HepG2 (cell line): ENCODE measurements at regions not wholly inside any gene's neighbourhood (a gene's known extent, or its start where the extent isn't known, plus 50 kb on each side); places are given as distances from the start of the nearest gene placed in this dataset.

ENCODE experiments used
- ATAC-seq: fragments of 200-7000 bp; cut with Tn5 transposase; 3 replicates; pipeline ENCODE4 v1.9.1; 2020; ENCODE audit warnings: mild to moderate bottlenecking, moderate library complexity
- BruUV-seq: library from RNA; stranded (reverse); fragments of 400-500 nt; replicated peaks from 2 replicates; lab custom pipeline; 2021; lab: Mats Ljungman, UMichigan
- CTCF ChIA-PET: fragments of 300-600 bp; formaldehyde crosslinking; extraction: SDS; loops from one replicate; lab custom pipeline; 2021; ENCODE audit warnings: low total read pairs, inconsistent platforms, low intra/inter-chr PET ratio; lab: Yijun Ruan, JAX
- POLR2A ChIA-PET: fragments of 350-600 bp; sonication (Branson Sonifier 250); formaldehyde crosslinking; loops from one replicate; lab custom pipeline; 2020; ENCODE audit warnings: antibody characterized with exemption, inconsistent platforms; lab: Yijun Ruan, JAX
- DNase-seq: peaks from one replicate; pipeline ENCODE4 v3.0.0-alpha.2; 2015; ENCODE audit warnings: low spot score
- FAIRE-seq: peaks from 3 replicates; lab custom pipeline; 2011; peaks lifted over from hg19 to GRCh38; lab: Jason Lieb, UNC
- H2AFZ ChIP-seq: one replicate; pipeline ENCODE4 v1.6.1; 2011; ENCODE audit warnings: low read length, inconsistent platforms
- H3K27ac ChIP-seq: fragments of 300-600 bp; 3 replicates; pipeline ENCODE4 v1.8.0; 2011; ENCODE audit warnings: mixed run types, mild to moderate bottlenecking, mixed read lengths, low read length, inconsistent platforms; ENCODE audit not compliant: insufficient read depth; ENCODE audit errors: extremely low read length
- H3K27me3 ChIP-seq, 2 experiments: fragments of 200-600 bp in 1 of 2; 2 replicates in 1 of 2; 3 replicates in 1 of 2; pipeline versions ENCODE4 v1.6.0 to v1.8.0; 2011; ENCODE audit warnings: low read length in 2 of 2, mild to moderate bottlenecking in 2 of 2, moderate library complexity in 2 of 2, inconsistent platforms in 1 of 2; ENCODE audit not compliant: insufficient read depth in 2 of 2, control insufficient read depth in 1 of 2
- H3K36me3 ChIP-seq, 2 experiments: fragments of 200-600 bp in 1 of 2; replicated peaks in 1 of 2; 2 replicates in 1 of 2; 3 replicates in 1 of 2; pipeline versions ENCODE4 v1.5.1 to v1.8.0; 2011; ENCODE audit warnings: low read length in 2 of 2, inconsistent platforms in 1 of 2; ENCODE audit not compliant: insufficient read depth in 2 of 2, control insufficient read depth in 1 of 2
- H3K4me1 ChIP-seq: 2 replicates; pipeline ENCODE4 v1.5.1; 2012; ENCODE audit warnings: low read length, inconsistent platforms; ENCODE audit not compliant: insufficient read depth
- H3K4me2 ChIP-seq: 2 replicates; pipeline ENCODE4 v1.6.0; 2011; ENCODE audit warnings: low read depth, low read length, inconsistent platforms
- H3K4me3 ChIP-seq, 3 experiments: fragments of 200-600 bp in 1 of 3; sonication (generic), shearing (Covaris generic) in 1 of 3; replicated peaks in 1 of 3; 2 replicates each; pipeline ENCODE4 v1.5.1; 2011 to 2016; ENCODE audit warnings: low read length in 3 of 3, inconsistent platforms in 2 of 3, low read depth in 2 of 3, mild to moderate bottlenecking in 2 of 3, control low read depth in 1 of 3, mixed read lengths in 1 of 3; ENCODE audit not compliant: insufficient read depth in 1 of 3
- H3K79me2 ChIP-seq: one replicate; pipeline ENCODE4 v1.6.1; 2011; ENCODE audit warnings: low read length, inconsistent platforms; ENCODE audit not compliant: insufficient read depth
- H3K9ac ChIP-seq: 2 replicates; pipeline ENCODE4 v1.6.0; 2011; ENCODE audit warnings: mild to moderate bottlenecking, low read depth, low read length, inconsistent platforms; ENCODE audit not compliant: insufficient read depth
- H3K9me3 ChIP-seq: 2 replicates; pipeline ENCODE4 v1.5.1; 2012; ENCODE audit warnings: mild to moderate bottlenecking, low read length
- H4K20me1 ChIP-seq: 2 replicates; pipeline ENCODE4 v1.6.0; 2011; ENCODE audit warnings: inconsistent platforms, mild to moderate bottlenecking, low read length, moderate library complexity; ENCODE audit not compliant: insufficient read depth
- PAXIP1 ChIP-seq: sonication (generic); formaldehyde crosslinking; conservative IDR thresholded peaks from 2 replicates; pipeline ENCODE4 v1.4.0; 2020; ENCODE audit warnings: mild to moderate bottlenecking, missing genetic modification reagents, moderate library complexity
- SMC3 ChIP-seq: IDR thresholded peaks from 2 replicates; pipeline ENCODE4 v1.6.1; 2011; ENCODE audit warnings: low read length, improper control_type of control experiment
- SRSF4 ChIP-seq: fragments of 200-400 bp; formaldehyde crosslinking; IDR thresholded peaks from one replicate; pipeline ENCODE4 v1.6.1; 2018; ENCODE audit warnings: mild to moderate bottlenecking, low read depth, low read length, moderate library complexity; ENCODE audit not compliant: poor library complexity, severe bottlenecking
- ZBTB38 ChIP-seq: sonication (generic); formaldehyde crosslinking; IDR thresholded peaks from 2 replicates; pipeline ENCODE4 v1.5.1; 2020; ENCODE audit warnings: mild to moderate bottlenecking, missing genetic modification reagents
- WGBS: methylation state at CpG from one replicate; pipeline ENCODE4 v1.1.6; 2017; ENCODE audit warnings: low lambda C conversion rate; 5-methylcytosine and 5-hydroxymethylcytosine counted together
- in situ Hi-C: cut with HindIII; loops from 2 replicates; pipeline ENCODE4 v1.10.0; 2017; ENCODE audit warnings: low pct_unique_long_range_greater_than_20kb; ENCODE audit not compliant: extremely low pct_ligation_motif_present
- intact Hi-C: fragments of 100-400 bp; cut with micrococcal nuclease; formaldehyde crosslinking; loops from one replicate; pipeline ENCODE4 v1.10.0; 2022; ENCODE audit not compliant: unreplicated experiment
- TF ChIP-seq, protein P1 (sequence below): sonication (generic); formaldehyde crosslinking; IDR thresholded peaks from 2 replicates; pipeline ENCODE4 v1.5.0; 2020; ENCODE audit warnings: mild to moderate bottlenecking, missing genetic modification reagents, moderate library complexity

GRCh38 chr7:28270536-28270935 is 89.9 kb upstream of the JAZF1 start (continued):
- TF ChIP-seq PAXIP1 (CRISPR knock-in tag) (no peak), ZBTB38 (no peak)

DNA sequence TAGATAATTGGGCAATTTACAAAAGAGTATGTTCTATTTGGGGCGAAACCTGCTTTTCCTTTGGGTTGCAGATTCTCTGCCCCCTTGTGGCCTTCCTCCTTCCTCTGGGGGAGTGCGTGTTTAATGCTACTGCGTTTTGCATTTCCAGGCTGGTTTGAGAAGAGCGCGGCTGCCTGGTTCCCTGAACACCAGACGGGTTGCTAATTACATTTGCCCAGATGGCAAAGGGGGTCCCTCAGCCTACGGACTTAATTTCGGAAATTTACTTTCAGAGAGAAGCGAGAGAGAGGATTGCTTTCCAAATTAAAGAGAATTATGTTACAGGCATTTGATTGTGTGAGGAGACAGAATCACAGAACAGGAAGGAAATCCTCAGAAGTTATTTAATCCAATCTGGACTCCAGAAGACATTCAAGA is 91.9 kb upstream of the JAZF1 start:
- in situ Hi-C loops (no loop called here), intact Hi-C loops (no loop called here)
- 8% methylated on average over 7 of the region's 9 CpGs for WGBS
- no peak overlapping the region for H3K4me2 ChIP-seq
- H3K36me3 ChIP-seq, result no peaks in the 10 kb centered on the region
- H4K20me1 ChIP-seq, result no peaks in the 10 kb centered on the region
- no peak overlapping the region for H3K27ac ChIP-seq
- ChIA-PET CTCF (no interaction called here), POLR2A (no interaction called here)
- no peak overlapping the region for H3K9ac ChIP-seq
- no peaks in the 10 kb centered on the region for H3K79me2 ChIP-seq
- no peak for DNase-seq
- FAIRE-seq, result no peak
- ATAC-seq, result peak; percentile 66; the same call in 2 of the 3 replicates
- no peaks in the 10 kb centered on the region for H3K9me3 ChIP-seq
- H2AFZ ChIP-seq, result no peak overlapping the region
- TF ChIP-seq SRSF4, result no peak
- 0 out of 2 replicates have a peak, but pooled peaks have one; percentile 5 for TF ChIP-seq SMC3
- TF ChIP-seq, protein P1, sequence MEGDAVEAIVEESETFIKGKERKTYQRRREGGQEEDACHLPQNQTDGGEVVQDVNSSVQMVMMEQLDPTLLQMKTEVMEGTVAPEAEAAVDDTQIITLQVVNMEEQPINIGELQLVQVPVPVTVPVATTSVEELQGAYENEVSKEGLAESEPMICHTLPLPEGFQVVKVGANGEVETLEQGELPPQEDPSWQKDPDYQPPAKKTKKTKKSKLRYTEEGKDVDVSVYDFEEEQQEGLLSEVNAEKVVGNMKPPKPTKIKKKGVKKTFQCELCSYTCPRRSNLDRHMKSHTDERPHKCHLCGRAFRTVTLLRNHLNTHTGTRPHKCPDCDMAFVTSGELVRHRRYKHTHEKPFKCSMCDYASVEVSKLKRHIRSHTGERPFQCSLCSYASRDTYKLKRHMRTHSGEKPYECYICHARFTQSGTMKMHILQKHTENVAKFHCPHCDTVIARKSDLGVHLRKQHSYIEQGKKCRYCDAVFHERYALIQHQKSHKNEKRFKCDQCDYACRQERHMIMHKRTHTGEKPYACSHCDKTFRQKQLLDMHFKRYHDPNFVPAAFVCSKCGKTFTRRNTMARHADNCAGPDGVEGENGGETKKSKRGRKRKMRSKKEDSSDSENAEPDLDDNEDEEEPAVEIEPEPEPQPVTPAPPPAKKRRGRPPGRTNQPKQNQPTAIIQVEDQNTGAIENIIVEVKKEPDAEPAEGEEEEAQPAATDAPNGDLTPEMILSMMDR (CRISPR knock-in tag), result peak; percentile 46
- H3K4me1 ChIP-seq, result no peaks in the 10 kb centered on the region
- BruUV-seq, result no TSS peak
- H3K27me3 ChIP-seq, result no peaks in the 10 kb centered on the region
- no peak overlapping the region for H3K4me3 ChIP-seq
